HL-60 (cell line): ENCODE measurements at regions not wholly inside any gene's neighbourhood (a gene's known extent, or its start where the extent isn't known, plus 50 kb on each side); places are given as distances from the start of the nearest gene placed in this dataset.

Source experiments
- DNase-seq, 2 experiments: peaks; one replicate each; pipeline ENCODE4 v3.0.0-alpha.2; 2010 to 2020; ENCODE audit warnings: low read depth in 1 of 2, low spot score in 1 of 2
- H3K27ac ChIP-seq: fragments of 250-450 bp; sonication (Bioruptor Pico); replicated peaks from 2 replicates; pipeline ENCODE4 v1.5.1; 2020; ENCODE audit warnings: mild to moderate bottlenecking, moderate library complexity
- H3K27me3 ChIP-seq: fragments of 250-450 bp; sonication (Bioruptor Pico); 2 replicates; pipeline ENCODE4 v1.5.1; 2021; ENCODE audit warnings: mild to moderate bottlenecking, moderate library complexity; ENCODE audit not compliant: insufficient read depth, poor library complexity, severe bottlenecking
- H3K4me3 ChIP-seq: replicated peaks from 2 replicates; pipeline ENCODE4 v1.5.1; 2011; ENCODE audit warnings: mild to moderate bottlenecking, control low read depth, low read length; ENCODE audit not compliant: insufficient read depth
- GABPA ChIP-seq: IDR thresholded peaks from 2 replicates; pipeline ENCODE4 v1.6.1; 2012; ENCODE audit warnings: low read depth
- POLR2AphosphoS5 ChIP-seq: IDR thresholded peaks from 2 replicates; pipeline ENCODE4 v1.6.1; 2012; ENCODE audit warnings: low read depth
- SPI1 ChIP-seq: IDR thresholded peaks from 2 replicates; pipeline ENCODE4 v1.6.1; 2012; ENCODE audit warnings: low read depth, mild to moderate bottlenecking, borderline replicate concordance
- TF ChIP-seq, protein P1 (sequence below): IDR thresholded peaks from one replicate; pipeline ENCODE4 v1.5.1; 2011; ENCODE audit warnings: low read length, control low read depth, inconsistent platforms; ENCODE audit not compliant: insufficient read depth
- TF ChIP-seq, protein P2 (sequence below): IDR thresholded peaks from 2 replicates; pipeline ENCODE4 v1.6.1; 2012; ENCODE audit warnings: low read depth; ENCODE audit not compliant: insufficient replicate concordance

DNA sequence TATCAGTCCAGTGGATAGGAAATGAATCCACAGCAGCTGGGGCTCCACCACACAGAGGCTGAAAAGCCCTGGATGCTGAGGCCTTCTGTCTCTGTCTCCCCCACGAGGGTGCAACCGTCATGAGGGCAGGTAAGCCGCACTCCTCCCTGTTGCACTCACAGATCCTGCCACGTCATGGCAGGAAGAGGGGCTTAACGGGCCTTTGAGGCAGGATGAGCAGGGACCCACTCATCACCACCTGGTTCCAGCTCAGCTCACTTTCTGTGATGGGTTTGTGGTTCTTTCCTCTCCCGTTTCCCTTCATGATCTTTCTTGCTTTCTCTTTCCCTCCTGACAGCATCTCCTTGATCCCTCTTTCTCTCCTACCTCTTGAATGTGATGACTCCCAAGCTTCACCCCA is 575.2 kb downstream of the CCDC171 start:
- TF ChIP-seq, protein P1, sequence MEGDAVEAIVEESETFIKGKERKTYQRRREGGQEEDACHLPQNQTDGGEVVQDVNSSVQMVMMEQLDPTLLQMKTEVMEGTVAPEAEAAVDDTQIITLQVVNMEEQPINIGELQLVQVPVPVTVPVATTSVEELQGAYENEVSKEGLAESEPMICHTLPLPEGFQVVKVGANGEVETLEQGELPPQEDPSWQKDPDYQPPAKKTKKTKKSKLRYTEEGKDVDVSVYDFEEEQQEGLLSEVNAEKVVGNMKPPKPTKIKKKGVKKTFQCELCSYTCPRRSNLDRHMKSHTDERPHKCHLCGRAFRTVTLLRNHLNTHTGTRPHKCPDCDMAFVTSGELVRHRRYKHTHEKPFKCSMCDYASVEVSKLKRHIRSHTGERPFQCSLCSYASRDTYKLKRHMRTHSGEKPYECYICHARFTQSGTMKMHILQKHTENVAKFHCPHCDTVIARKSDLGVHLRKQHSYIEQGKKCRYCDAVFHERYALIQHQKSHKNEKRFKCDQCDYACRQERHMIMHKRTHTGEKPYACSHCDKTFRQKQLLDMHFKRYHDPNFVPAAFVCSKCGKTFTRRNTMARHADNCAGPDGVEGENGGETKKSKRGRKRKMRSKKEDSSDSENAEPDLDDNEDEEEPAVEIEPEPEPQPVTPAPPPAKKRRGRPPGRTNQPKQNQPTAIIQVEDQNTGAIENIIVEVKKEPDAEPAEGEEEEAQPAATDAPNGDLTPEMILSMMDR = no peak
- TF ChIP-seq, protein P2, sequence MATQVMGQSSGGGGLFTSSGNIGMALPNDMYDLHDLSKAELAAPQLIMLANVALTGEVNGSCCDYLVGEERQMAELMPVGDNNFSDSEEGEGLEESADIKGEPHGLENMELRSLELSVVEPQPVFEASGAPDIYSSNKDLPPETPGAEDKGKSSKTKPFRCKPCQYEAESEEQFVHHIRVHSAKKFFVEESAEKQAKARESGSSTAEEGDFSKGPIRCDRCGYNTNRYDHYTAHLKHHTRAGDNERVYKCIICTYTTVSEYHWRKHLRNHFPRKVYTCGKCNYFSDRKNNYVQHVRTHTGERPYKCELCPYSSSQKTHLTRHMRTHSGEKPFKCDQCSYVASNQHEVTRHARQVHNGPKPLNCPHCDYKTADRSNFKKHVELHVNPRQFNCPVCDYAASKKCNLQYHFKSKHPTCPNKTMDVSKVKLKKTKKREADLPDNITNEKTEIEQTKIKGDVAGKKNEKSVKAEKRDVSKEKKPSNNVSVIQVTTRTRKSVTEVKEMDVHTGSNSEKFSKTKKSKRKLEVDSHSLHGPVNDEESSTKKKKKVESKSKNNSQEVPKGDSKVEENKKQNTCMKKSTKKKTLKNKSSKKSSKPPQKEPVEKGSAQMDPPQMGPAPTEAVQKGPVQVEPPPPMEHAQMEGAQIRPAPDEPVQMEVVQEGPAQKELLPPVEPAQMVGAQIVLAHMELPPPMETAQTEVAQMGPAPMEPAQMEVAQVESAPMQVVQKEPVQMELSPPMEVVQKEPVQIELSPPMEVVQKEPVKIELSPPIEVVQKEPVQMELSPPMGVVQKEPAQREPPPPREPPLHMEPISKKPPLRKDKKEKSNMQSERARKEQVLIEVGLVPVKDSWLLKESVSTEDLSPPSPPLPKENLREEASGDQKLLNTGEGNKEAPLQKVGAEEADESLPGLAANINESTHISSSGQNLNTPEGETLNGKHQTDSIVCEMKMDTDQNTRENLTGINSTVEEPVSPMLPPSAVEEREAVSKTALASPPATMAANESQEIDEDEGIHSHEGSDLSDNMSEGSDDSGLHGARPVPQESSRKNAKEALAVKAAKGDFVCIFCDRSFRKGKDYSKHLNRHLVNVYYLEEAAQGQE = no peak
- TF ChIP-seq SPI1 (no peak), GABPA (no peak), POLR2AphosphoS5 (no peak)
- H3K4me3 ChIP-seq = no peak overlapping the region
- DNase-seq = no peak
- H3K27ac ChIP-seq = no peak overlapping the region
- no peaks in the 10 kb centered on the region for H3K27me3 ChIP-seq

DNA sequence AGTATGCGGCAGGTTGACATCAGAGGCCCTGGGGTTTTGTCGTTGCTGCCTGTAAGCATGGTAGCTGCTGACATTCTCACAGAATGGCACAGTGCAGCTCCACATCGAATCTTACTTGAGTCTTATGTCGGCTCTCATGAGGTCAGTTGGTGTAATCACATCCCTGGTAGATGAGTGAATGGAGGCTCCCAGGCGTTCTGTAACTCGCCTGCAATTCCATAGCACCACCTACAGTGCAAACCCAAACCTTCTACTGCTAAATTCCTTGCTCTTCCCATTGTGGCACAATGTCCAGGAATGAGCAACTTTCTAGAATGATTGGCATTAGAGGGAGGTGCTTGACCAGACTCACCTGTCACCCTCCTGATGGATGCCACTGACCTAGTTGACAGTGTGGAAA is 578.4 kb downstream of the CCDC171 start:
- Histone ChIP-seq H3K27ac (no peak overlapping the region), H3K4me3 (no peak overlapping the region), H3K27me3 (no peaks in the 10 kb centered on the region)
- no peak for DNase-seq
- TF ChIP-seq, protein P2 = no peak
- no peak for TF ChIP-seq SPI1
- no peak for TF ChIP-seq GABPA
- TF ChIP-seq POLR2AphosphoS5 = no peak
- TF ChIP-seq, protein P1 = no peak

DNA sequence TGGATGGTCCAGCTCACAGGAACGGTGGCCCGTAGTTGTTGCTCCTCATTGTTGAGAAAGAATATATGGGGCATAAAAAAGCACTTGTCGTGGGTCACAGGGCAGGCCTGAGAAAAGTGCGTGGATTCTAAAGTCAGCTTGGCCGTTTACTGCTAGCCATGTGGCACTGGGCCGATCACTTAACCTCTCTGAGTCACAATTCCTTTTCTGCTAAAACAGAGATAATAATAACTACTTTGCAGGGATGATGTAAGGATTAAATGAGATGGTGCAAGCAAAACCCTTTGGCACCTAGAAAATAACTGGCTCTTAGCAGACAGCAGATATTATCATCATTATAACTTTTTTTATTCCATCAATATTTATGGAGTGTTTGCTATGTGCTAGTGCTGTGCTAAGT is 579.7 kb downstream of the CCDC171 start:
- H3K27me3 ChIP-seq = no peaks in the 10 kb centered on the region
- TF ChIP-seq, protein P1 = no peak
- TF ChIP-seq GABPA = no peak
- TF ChIP-seq, protein P2 = no peak
- TF ChIP-seq SPI1 = no peak
- TF ChIP-seq POLR2AphosphoS5 = no peak
- H3K27ac ChIP-seq = no peak overlapping the region
- H3K4me3 ChIP-seq = no peak overlapping the region
- DNase-seq = no peak
